T47D (cell line): ENCODE measurements at regions not wholly inside any gene's neighbourhood (a gene's known extent, or its start where the extent isn't known, plus 50 kb on each side); places are given as distances from the start of the nearest gene placed in this dataset.

Experiments
- DNase-seq, 2 experiments: peaks; one replicate each; pipeline versions ENCODE4 v3.0.0 to v3.0.0-alpha.2; 2011 to 2012; ENCODE audit warnings: low read depth in 1 of 2, low spot score in 1 of 2
- JUND ChIP-seq: IDR thresholded peaks from 2 replicates; pipeline ENCODE4 v1.6.1; 2012; ENCODE audit warnings: low read depth
- in situ Hi-C: cut with HindIII; loops from 2 replicates; pipeline ENCODE4 v1.10.0; 2016; ENCODE audit warnings: low sequenced_read_pairs, low pct_unique_long_range_greater_than_20kb

DNA sequence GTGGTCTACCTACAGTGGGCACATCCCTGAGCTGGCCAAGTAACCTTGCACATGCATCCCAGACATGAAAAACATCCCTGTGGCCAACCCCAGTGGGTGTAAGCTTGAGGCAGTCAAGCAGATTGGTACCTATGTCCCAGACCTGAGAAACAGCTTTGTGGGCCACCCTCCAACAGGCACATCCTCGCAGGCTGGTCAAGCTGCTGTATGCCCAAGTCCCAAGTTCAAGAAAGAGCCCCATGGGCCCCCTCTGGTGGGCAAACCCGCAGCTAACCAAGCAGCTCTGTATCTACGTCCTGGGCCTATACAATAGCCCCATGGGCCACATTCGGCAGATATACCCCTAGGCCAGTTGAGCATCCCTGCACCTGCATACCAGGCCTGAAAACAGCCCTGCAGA lies 186.3 kb upstream of the GPR149 start:
- no peak for TF ChIP-seq JUND
- in situ Hi-C loops, result no loop called here

DNA sequence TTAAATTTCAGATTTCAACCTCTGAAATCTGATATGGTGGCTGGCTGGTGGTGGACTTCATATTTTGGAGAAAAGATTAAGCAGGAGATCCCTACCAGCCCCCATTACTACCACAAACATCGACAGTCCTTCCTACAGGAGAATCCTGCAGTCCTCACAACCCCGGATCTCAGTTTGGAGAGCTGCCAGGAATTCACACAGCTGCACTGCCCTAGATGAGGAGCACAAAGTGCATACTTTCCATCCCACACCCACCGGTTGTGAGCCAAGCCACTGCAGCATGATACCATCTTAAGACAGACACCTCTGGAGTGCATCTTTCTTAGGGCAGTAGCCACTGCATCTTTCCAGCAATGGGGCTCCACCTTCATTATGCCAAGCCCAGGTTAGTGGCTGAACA lies 185.5 kb upstream of the GPR149 start:
- in situ Hi-C loops, result no loop called here
- TF ChIP-seq JUND, result no peak
- DNase-seq, result peak in 1 of 2 experiments; percentile 4

More for the DNA sequence above, 186.3 kb upstream of the GPR149 start:
- no peak for DNase-seq

DNA sequence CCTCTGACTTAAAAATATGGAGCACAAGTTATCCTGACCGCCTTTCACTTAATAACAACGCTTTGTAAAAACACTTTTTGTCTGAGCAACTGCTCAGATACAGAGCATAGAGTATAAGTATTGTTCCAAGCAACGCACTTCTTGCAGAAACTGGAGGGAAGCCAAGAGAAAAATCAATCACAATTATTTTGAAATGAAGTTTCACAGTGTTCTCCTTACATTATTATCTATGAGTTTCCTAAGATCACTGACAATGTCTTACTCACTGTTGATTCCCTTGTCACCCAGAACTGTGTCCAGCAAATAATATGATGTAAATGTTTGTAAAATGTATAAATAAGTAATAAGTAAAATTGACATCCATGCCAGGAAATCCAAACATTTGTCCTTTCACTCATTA lies 184.6 kb upstream of the GPR149 start:
- no peak for DNase-seq
- no peak for TF ChIP-seq JUND
- in situ Hi-C loops, result no loop called here

DNA sequence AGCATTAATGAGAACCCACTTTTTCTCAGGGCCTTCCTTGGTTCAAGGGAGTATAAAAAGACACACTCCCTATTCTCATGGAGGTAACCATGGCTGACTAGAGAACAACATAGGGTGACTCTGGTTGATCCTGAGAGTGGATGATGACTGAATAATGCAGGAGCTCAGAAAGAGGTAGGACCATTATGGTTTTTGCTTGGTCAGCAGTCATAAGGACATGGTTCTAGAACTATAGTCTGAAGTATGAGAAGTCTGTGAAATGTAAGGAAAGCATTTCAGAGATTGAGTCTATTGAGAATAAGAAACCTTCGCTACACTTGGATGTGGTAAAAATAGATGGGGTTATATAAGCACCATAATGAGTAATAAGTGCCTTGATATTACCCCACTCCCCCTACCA lies 184.1 kb upstream of the GPR149 start:
- in situ Hi-C loops, result no loop called here
- DNase-seq, result no peak
- TF ChIP-seq JUND, result no peak

DNA sequence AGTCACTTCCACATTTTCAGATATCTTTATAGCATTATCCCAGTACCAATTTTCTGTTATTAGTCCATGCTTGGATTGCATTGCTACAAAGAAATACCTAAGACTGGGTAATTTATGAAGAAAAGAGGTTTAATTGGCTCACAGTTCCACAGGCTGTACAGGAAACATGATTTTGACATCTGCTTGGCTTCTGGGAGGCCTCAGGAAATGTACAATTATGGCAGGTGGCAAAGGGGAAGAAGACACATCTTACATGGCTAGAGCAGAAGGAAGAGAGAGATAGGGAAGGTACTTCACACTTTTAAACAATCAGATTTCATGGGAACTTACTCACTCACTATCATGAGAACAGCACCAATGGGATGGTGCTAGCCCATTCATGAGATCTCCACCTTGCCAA lies 172.3 kb upstream of the GPR149 start:
- TF ChIP-seq JUND, result no peak
- DNase-seq, result no peak
- in situ Hi-C loops, result no loop called here

DNA sequence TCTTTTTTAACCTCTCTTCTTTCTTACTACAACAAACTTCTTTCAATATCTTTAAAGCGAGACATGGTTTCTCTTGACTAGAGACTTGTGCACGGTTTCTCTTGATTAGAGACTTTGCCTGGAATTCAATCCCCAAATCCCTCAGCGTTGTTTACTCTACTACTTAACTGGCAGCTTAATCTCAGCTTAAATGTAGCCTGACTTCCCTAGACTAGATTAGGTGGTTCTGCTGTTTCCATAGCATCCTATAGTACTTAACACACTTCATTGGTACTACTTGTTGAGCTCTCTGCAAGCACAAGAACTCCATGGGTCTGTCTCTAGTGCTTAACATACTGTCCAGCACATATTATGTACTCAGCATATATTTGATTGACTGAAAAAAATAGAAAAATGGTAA lies 168.2 kb upstream of the GPR149 start:
- TF ChIP-seq JUND, result no peak

DNA sequence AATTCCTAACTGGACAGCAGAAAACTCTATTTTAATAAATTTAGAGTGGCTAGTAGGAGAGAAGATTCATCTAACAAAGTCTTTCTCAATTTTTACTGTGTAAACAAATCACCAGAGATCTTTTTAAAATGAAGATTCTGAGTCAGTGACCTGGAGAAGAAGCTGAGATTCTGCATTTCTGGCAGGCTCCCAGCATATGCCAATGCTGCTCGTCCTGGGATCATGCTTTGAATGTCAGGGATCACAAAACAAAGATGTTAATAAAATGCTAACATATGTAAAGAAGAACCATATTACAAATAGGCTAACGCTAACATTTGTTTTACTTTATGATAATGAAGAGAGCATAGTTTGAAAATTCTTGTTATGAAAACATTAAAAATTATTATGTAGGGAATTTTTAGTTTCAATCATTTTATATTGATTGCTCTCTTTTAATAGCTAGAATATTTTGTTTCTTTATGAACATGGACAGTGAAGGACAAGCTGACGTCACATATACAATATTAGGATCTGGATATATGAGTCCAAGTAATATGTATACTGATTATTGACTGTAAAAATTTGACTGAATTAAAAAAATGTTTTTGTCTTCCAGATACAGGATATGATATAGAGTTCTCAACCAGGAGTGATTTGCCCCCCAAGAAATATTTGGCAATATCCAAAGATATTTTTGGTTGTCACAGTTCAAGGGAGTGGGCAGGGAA lies 160.8 kb upstream of the GPR149 start:
- in situ Hi-C loops, result no loop called here

More for the DNA sequence above, 168.2 kb upstream of the GPR149 start:
- in situ Hi-C loops, result no loop called here
- DNase-seq, result no peak

DNA sequence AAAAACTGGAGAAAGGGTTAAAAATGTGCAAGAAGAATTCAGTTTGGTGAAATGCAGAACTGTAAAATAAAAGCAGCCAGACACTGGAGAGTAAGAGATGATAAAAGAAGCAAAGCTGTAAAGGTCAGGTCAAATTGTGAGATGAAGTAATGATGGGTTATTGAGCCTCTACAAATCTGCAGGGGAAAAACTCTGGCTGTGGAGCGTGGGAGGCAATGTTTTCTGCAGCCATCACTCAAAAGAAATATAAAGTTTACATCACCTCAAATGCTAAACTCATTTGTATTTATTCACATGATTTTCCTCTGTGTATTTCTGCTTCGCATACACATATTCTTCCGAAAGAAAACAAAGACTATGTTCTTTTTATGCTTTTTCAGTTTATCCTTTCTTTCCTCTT lies 158.8 kb upstream of the GPR149 start:
- DNase-seq, result no peak
- in situ Hi-C loops, result no loop called here
- no peak for TF ChIP-seq JUND

More for the DNA sequence above, 160.8 kb upstream of the GPR149 start:
- DNase-seq, result no peak
- TF ChIP-seq JUND, result no peak

DNA sequence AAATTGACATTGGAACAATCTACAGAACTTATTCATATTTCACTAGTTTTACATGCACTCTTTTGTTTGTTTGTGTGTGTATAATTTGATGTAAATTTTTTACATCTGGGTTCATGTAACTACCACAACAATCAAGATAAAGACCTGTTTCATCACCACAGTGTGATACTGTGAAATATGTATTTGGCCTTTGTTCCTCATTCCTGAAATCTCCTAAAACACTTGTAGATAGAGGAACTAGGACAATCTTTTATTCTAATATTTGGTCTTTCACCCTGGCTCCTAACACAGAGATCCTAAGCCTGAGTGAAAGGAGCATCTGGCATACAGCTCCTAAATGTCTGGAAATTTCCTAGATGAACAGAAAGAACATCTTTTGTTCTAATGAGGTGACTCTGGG lies 155.0 kb upstream of the GPR149 start:
- no peak for TF ChIP-seq JUND
- DNase-seq, result no peak
- in situ Hi-C loops, result no loop called here

DNA sequence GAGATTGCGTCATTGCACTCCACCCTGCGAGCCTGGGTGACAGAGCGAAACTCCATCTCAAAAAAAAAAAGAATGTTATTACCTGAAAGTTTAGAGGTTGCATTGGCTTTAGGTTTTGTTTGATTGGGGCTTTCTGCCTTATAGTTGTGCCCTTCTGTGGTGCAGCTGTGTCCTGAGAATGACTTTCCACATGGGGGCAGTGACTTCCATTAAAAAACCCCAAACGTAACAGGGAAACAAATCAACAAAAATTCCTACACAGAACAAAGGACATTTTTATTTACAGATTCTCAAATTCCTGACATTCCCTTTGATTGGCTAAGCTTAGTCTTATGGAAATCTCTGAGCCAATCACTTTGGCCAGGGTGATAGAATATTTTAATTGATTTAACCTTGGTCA lies 154.1 kb upstream of the GPR149 start:
- TF ChIP-seq JUND, result no peak
- DNase-seq, result peak in 1 of 2 experiments; percentile 30
- in situ Hi-C loops, result no loop called here

DNA sequence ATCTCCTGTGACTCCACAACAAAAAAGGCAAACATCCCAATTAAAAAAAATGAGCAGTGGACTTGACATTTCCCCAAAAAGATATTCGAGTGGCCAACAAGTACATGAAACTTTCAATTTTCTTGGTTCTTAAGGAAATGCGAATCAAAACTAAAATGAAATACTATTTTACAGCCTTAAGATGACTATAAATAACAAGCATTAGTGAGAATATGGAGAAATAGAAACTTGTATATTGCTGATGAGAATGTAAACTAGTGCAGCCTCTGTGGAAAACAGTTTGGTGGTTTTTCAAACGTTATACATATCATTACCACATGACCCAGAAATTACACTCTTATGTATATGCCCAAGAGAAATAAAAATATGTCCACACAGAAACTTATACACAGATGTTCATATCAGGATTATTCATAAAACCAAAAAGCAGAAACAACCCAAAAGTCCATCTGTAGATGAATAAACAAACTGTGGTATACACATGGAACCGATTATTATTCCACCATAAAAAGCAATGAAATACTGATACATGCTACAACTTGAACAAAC lies 153.2 kb upstream of the GPR149 start:
- no peak for DNase-seq
- no peak for TF ChIP-seq JUND
- in situ Hi-C loops, result no loop called here

DNA sequence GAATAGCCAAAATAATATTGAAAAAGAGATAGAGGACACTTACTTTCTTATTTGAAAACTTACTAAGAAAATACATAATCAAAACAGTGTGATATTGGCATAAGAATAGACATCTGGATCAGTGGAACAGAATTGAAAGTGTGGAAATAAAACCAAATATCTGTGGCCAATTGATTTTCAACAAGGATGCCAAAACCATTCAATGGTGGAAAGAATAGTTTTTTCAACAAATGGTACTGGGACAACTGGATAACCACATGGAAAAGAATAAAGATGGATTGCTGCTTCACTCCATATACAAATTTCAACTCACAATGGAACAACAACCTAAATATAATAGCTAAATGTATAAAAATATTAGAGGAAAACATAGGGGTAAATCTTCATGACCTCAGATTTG lies 152.5 kb upstream of the GPR149 start:
- in situ Hi-C loops, result no loop called here
- no peak for DNase-seq
- no peak for TF ChIP-seq JUND

DNA sequence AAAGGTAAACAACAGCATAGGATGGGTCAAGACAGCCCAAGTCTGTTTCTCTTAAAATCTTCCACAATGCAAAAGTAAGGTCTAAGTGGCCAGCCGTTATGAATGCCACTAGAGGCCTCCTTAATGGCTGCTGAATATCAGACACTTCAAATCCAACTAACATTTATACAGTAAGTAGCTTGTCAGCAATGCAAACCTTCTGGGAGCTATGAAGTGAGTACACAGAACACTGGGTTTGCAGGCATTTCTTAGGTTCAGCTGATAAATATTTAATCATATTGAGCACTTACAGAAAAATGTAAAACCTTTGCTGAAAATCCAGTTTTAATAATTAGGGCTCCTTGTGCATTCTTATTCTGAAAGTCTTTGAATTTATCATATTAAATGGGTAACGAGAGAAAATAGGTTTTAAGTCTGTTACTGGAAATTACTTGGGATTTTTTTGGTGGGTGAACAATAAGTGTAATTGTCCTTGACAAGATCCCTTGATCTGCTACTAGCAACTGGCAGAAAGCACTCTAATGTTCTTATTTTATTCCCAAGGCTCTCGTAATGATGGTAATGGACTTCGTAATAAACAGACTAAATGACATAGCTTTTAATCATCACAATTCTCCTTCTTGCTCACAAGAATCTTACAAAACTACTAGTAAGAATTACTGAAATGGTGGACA lies 141.7 kb upstream of the GPR149 start:
- in situ Hi-C loops, result no loop called here
- DNase-seq, result no peak
- TF ChIP-seq JUND, result no peak

DNA sequence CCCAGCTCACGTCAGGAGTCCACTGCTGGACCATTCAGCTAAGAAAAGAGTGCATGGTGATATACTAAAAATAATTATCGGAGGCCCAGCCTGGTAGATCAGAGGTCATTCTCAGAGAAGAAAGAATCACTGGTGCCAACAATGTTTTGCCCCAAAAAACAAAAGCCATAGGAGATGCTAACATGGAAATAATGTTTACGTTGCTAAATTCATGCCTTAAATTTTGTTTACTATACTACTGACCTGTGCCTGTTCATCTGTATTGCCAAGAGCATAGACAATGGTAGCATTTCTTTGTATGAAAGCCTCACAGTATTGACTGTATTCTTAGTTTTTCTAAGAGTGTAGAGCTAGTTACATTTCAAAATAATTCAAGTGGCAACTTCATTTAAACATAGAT lies 138.1 kb upstream of the GPR149 start:
- no peak for DNase-seq
- no peak for TF ChIP-seq JUND
- in situ Hi-C loops, result no loop called here
